Peyer's patch (tissue), 4 donors: ENCODE measurements at regions not wholly inside any gene's neighbourhood (a gene's known extent, or its start where the extent isn't known, plus 50 kb on each side); places are given as distances from the start of the nearest gene placed in this dataset.
"Not testable (repeated sequence)": the region's sequence is repeated elsewhere in the genome, so short reads cannot be mapped to it uniquely, and the experiment has no call there.

Source experiments
- DNase-seq, 3 donors: peaks; one replicate each; pipeline ENCODE4 v3.0.0-alpha.2; 2017 to 2019
- H3K27ac ChIP-seq, 4 donors: fragments of 200-600 bp; sonication (generic); one replicate each; pipeline ENCODE4 v1.5.1; 2016 to 2019
- H3K27me3 ChIP-seq, 2 donors: fragments of 200-600 bp; sonication (generic); one replicate each; pipeline ENCODE4 v1.5.1; 2019
- H3K36me3 ChIP-seq, 3 donors: fragments of 200-600 bp; sonication (generic); one replicate each; pipeline ENCODE4 v1.5.1; 2016 to 2019
- H3K4me1 ChIP-seq, 4 donors: fragments of 200-600 bp; sonication (generic); one replicate each; pipeline ENCODE4 v1.5.1; 2016 to 2019
- H3K4me3 ChIP-seq, 4 donors: fragments of 200-600 bp; sonication (generic); 1 replicate in 3 of 4; 2 replicates in 1 of 4; pipeline ENCODE4 v1.5.1; 2016 to 2019; ENCODE audit warnings: mild to moderate bottlenecking in 1 of 4
- H3K9me3 ChIP-seq, 4 donors: fragments of 200-600 bp; sonication (generic); one replicate each; pipeline ENCODE4 v1.5.1; 2016 to 2019; ENCODE audit warnings: mild to moderate bottlenecking in 1 of 4
- POLR2A ChIP-seq, 2 donors: fragments of 450-650 bp; IDR thresholded peaks; one replicate each; pipeline ENCODE4 v1.5.1; 2017; ENCODE audit warnings: antibody characterized with exemption in 2 of 2, mild to moderate bottlenecking in 2 of 2, moderate library complexity in 2 of 2
- TF ChIP-seq, protein P1 (sequence below), 6 experiments: fragments of 450-650 bp in 4 of 6; fragments of 200-600 bp in 2 of 6; sonication (generic) in 1 of 6; IDR thresholded peaks; one replicate each; pipeline ENCODE4 v1.5.1; 2017 to 2019; ENCODE audit warnings: antibody characterized with exemption in 6 of 6, mild to moderate bottlenecking in 3 of 6, moderate library complexity in 1 of 6

DNA sequence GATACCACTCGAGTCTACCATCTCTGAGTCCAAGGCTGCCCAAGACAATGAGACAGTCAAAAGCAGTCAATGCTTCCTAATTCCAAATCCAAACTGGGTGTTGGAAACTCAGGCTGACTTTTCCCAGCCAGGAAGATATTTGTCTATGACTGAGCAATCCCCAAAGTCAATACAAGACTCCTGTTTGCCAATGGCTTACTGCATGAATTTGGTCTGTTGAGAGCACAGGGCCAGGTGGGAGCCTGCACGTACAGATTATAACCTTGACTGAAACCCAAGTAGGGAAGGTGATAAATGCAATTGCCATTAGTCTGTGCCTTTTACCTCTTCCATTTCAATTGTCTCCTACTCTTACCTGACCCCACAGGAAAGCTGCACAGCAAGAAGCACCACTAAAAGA, 72.6 kb upstream of the PPARGC1A start:
- Histone ChIP-seq H3K27ac (no peak overlapping the region), H3K9me3 (no peaks in the 10 kb centered on the region), H3K36me3 (no peaks in the 10 kb centered on the region), H3K27me3 (no peaks in the 10 kb centered on the region), H3K4me1 (no peaks in the 10 kb centered on the region), H3K4me3 (no peak overlapping the region)
- DNase-seq, result no peak
- TF ChIP-seq, protein P1, sequence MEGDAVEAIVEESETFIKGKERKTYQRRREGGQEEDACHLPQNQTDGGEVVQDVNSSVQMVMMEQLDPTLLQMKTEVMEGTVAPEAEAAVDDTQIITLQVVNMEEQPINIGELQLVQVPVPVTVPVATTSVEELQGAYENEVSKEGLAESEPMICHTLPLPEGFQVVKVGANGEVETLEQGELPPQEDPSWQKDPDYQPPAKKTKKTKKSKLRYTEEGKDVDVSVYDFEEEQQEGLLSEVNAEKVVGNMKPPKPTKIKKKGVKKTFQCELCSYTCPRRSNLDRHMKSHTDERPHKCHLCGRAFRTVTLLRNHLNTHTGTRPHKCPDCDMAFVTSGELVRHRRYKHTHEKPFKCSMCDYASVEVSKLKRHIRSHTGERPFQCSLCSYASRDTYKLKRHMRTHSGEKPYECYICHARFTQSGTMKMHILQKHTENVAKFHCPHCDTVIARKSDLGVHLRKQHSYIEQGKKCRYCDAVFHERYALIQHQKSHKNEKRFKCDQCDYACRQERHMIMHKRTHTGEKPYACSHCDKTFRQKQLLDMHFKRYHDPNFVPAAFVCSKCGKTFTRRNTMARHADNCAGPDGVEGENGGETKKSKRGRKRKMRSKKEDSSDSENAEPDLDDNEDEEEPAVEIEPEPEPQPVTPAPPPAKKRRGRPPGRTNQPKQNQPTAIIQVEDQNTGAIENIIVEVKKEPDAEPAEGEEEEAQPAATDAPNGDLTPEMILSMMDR (IDR thresholded peaks at IDR 0.05), result no peak
- TF ChIP-seq POLR2A (IDR thresholded peaks at IDR 0.05), result no peak

DNA sequence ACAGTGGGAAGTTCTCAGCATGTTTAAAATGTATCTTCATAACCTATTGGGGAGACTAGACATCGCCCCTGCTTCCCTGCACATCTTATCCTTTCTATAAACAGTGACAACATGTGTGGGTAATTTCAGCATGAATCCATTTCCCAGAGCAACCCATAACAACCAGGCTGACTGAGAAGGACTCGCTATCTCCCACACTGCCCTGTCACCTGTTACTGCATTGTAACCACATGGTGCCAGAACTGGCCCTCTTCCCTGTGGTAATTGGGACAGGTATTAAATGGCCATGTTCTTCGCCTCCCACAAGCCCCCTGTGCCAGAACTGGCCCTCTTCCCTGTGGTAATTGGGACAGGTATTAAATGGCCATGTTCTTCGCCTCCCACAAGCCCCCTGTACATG, 71.5 kb upstream of the PPARGC1A start:
- H3K27me3 ChIP-seq, H3K4me3 ChIP-seq, H3K4me1 ChIP-seq, H3K27ac ChIP-seq, DNase-seq, H3K36me3 ChIP-seq, H3K9me3 ChIP-seq: not testable (repeated sequence)

GRCh38 chr4:23959396-23960148, 69.7 kb upstream of the PPARGC1A start:
- H3K9me3 ChIP-seq, result no peaks in the 10 kb centered on the region
- DNase-seq, result no peak
- TF ChIP-seq POLR2A (IDR thresholded peaks at IDR 0.05), result no peak
- no peaks in the 10 kb centered on the region for H3K27me3 ChIP-seq
- H3K4me1 ChIP-seq, result no peaks in the 10 kb centered on the region
- no peak overlapping the region for H3K4me3 ChIP-seq
- H3K27ac ChIP-seq, result no peak overlapping the region
- H3K36me3 ChIP-seq, result no peaks in the 10 kb centered on the region

DNA sequence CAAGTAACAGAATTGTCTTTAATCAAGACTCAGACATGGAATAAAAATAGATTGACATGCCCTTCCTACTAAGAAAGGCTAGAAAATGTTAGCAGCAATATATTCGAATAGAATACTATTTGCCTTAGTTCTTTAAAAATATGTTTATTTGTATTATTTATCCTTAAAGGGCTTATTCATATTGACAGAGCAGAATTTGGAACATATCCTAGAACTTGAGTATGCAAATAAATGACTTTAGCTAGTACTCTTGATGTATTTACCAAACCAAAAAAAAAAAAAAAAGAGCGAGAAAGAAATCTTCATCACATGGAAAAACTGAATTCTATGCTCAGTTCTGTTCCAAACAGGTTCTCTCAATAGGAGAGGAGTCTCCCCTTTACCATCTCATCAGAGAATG, 68.9 kb upstream of the PPARGC1A start:
- DNase-seq, result no peak
- Histone ChIP-seq H3K4me1 (no peaks in the 10 kb centered on the region), H3K4me3 (no peak overlapping the region), H3K27ac (no peak overlapping the region), H3K36me3 (no peaks in the 10 kb centered on the region), H3K27me3 (no peaks in the 10 kb centered on the region), H3K9me3 (no peaks in the 10 kb centered on the region)
- TF ChIP-seq, protein P1 (IDR thresholded peaks at IDR 0.05), result no peak
- TF ChIP-seq POLR2A (IDR thresholded peaks at IDR 0.05), result no peak

GRCh38 chr4:23957465-23957864, 67.6 kb upstream of the PPARGC1A start:
- DNase-seq, result no peak
- Histone ChIP-seq H3K4me3 (no peak overlapping the region), H3K9me3 (no peaks in the 10 kb centered on the region), H3K36me3 (no peaks in the 10 kb centered on the region), H3K27ac (no peak overlapping the region), H3K27me3 (no peaks in the 10 kb centered on the region), H3K4me1 (no peaks in the 10 kb centered on the region)
- no peak for TF ChIP-seq POLR2A (IDR thresholded peaks at IDR 0.05)
- TF ChIP-seq, protein P1 (IDR thresholded peaks at IDR 0.05), result peak in 2 of 6 experiments; percentile 20 to 46

GRCh38 chr4:23956601-23957364, 66.9 kb upstream of the PPARGC1A start:
- DNase-seq, result no peak
- Histone ChIP-seq H3K27me3 (no peaks in the 10 kb centered on the region), H3K27ac (no peak overlapping the region), H3K36me3 (no peaks in the 10 kb centered on the region), H3K4me1 (no peaks in the 10 kb centered on the region), H3K4me3 (no peak overlapping the region), H3K9me3 (no peaks in the 10 kb centered on the region)
- TF ChIP-seq, protein P1 (IDR thresholded peaks at IDR 0.05), result no peak
- no peak for TF ChIP-seq POLR2A (IDR thresholded peaks at IDR 0.05)
